Body of pancreas (tissue), 4 donors: ENCODE measurements at regions not wholly inside any gene's neighbourhood (a gene's known extent, or its start where the extent isn't known, plus 50 kb on each side); places are given as distances from the start of the nearest gene placed in this dataset.

Experiments used
- POLR2A ChIP-seq, 3 donors: fragments of 450-650 bp; IDR thresholded peaks; one replicate each; pipeline ENCODE4 v1.6.1; 2016; ENCODE audit warnings: antibody characterized with exemption in 3 of 3, mild to moderate bottlenecking in 2 of 3
- TF ChIP-seq, protein P1 (sequence below), 7 experiments: fragments of 450-650 bp in 4 of 7; fragments of 200-600 bp in 3 of 7; sonication (generic) in 3 of 7; IDR thresholded peaks; one replicate each; pipeline ENCODE4 v1.5.1; 2016 to 2019; ENCODE audit warnings: antibody characterized with exemption in 7 of 7

DNA sequence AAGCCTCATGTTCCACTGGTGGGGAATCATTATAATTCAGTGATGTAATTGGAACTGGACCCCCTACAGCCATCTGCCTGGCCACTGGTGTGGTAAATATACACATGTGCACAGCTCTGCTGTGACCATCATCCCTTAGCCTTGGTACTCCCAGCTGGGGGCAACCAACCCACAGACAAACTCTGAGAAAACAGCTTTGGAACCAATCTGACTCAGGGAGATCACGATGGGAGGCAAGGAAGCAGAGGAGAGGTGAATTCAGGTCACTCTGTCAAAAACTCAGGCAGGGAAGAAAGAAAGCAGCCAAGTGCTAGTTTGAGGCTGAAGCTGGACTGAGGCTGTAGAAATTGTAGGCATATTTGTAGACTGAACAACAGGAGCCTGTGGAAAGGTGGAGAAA, 197.8 kb upstream of the GALNT2 start:
- TF ChIP-seq, protein P1, sequence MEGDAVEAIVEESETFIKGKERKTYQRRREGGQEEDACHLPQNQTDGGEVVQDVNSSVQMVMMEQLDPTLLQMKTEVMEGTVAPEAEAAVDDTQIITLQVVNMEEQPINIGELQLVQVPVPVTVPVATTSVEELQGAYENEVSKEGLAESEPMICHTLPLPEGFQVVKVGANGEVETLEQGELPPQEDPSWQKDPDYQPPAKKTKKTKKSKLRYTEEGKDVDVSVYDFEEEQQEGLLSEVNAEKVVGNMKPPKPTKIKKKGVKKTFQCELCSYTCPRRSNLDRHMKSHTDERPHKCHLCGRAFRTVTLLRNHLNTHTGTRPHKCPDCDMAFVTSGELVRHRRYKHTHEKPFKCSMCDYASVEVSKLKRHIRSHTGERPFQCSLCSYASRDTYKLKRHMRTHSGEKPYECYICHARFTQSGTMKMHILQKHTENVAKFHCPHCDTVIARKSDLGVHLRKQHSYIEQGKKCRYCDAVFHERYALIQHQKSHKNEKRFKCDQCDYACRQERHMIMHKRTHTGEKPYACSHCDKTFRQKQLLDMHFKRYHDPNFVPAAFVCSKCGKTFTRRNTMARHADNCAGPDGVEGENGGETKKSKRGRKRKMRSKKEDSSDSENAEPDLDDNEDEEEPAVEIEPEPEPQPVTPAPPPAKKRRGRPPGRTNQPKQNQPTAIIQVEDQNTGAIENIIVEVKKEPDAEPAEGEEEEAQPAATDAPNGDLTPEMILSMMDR (IDR thresholded peaks at IDR 0.05) = no peak
- no peak for TF ChIP-seq POLR2A (IDR thresholded peaks at IDR 0.05)
